ENCODE measurements at regions not wholly inside any gene's neighbourhood (a gene's known extent, or its start where the extent isn't known, plus 50 kb on each side); places are given as distances from the start of the nearest gene placed in this dataset.

GRCh38 chr7:47150497-47151260 lies 431.2 kb downstream of the TNS3 start:
- Histone ChIP-seq H3K27me3 (ENCODE audit: insufficient read depth, poor library complexity, severe bottlenecking) (no peaks in the 10 kb centered on the region), H3K36me3 (ENCODE audit: low read depth) (no peaks in the 10 kb centered on the region), H3K27ac (ENCODE audit: poor library complexity, severe bottlenecking) (no peak overlapping the region), H3K9me3 (ENCODE audit: severe bottlenecking) (no peaks in the 10 kb centered on the region), H3K4me1 (ENCODE audit: insufficient read depth, poor library complexity, severe bottlenecking) (peaks cover 4% of the 10 kb centered on the region), H3K4me3 (ENCODE audit: severe bottlenecking) (no peak overlapping the region)
- DNase-seq (ENCODE audit: low spot score) (no peak), ATAC-seq (ENCODE audit: low read depth) (no peak)
- no peak for TF ChIP-seq CTCF (IDR thresholded peaks at IDR 0.05; ENCODE audit: poor library complexity, severe bottlenecking)

- Histone ChIP-seq H3K4me1 (ENCODE audit: insufficient read depth, poor library complexity, severe bottlenecking) (peaks cover 4% of the 10 kb centered on the region), H3K9me3 (ENCODE audit: severe bottlenecking) (no peaks in the 10 kb centered on the region), H3K27me3 (ENCODE audit: insufficient read depth, poor library complexity, severe bottlenecking) (no peaks in the 10 kb centered on the region), H3K4me3 (ENCODE audit: severe bottlenecking) (no peak overlapping the region), H3K36me3 (ENCODE audit: low read depth) (no peaks in the 10 kb centered on the region), H3K27ac (ENCODE audit: poor library complexity, severe bottlenecking) (no peak overlapping the region)
- ATAC-seq (ENCODE audit: low read depth), result no peak
- no peak for DNase-seq (ENCODE audit: low spot score)
- no peak for TF ChIP-seq CTCF (IDR thresholded peaks at IDR 0.05; ENCODE audit: poor library complexity, severe bottlenecking)
Observed at GRCh38 chr7:47149971-47150370, 431.9 kb downstream of the TNS3 start.

- Histone ChIP-seq H3K4me1 (ENCODE audit: insufficient read depth, poor library complexity, severe bottlenecking) (peaks cover 4% of the 10 kb centered on the region), H3K27me3 (ENCODE audit: insufficient read depth, poor library complexity, severe bottlenecking) (no peaks in the 10 kb centered on the region), H3K9me3 (ENCODE audit: severe bottlenecking) (no peaks in the 10 kb centered on the region), H3K4me3 (ENCODE audit: severe bottlenecking) (no peak overlapping the region), H3K36me3 (ENCODE audit: low read depth) (no peaks in the 10 kb centered on the region), H3K27ac (ENCODE audit: poor library complexity, severe bottlenecking) (no peak overlapping the region)
- ATAC-seq (ENCODE audit: low read depth) (no peak), DNase-seq (ENCODE audit: low spot score) (no peak)
- no peak for TF ChIP-seq CTCF (IDR thresholded peaks at IDR 0.05; ENCODE audit: poor library complexity, severe bottlenecking)
Observed at GRCh38 chr7:47149208-47149839, 432.6 kb downstream of the TNS3 start.

- no peak for DNase-seq (ENCODE audit: low spot score)
- peaks cover 4% of the 10 kb centered on the region for H3K4me1 ChIP-seq (ENCODE audit: insufficient read depth, poor library complexity, severe bottlenecking)
- H3K4me3 ChIP-seq (ENCODE audit: severe bottlenecking), result no peak overlapping the region
- no peaks in the 10 kb centered on the region for H3K9me3 ChIP-seq (ENCODE audit: severe bottlenecking)
- H3K36me3 ChIP-seq (ENCODE audit: low read depth), result no peaks in the 10 kb centered on the region
- no peak overlapping the region for H3K27ac ChIP-seq (ENCODE audit: poor library complexity, severe bottlenecking)
- H3K27me3 ChIP-seq (ENCODE audit: insufficient read depth, poor library complexity, severe bottlenecking), result no peaks in the 10 kb centered on the region
- TF ChIP-seq CTCF (IDR thresholded peaks at IDR 0.05; ENCODE audit: poor library complexity, severe bottlenecking), result no peak
- ATAC-seq (ENCODE audit: low read depth), result no peak
Observed at GRCh38 chr7:47148536-47149207, 433.2 kb downstream of the TNS3 start.
